Jurkat, Clone E6-1 (cell line): ENCODE measurements at regions not wholly inside any gene's neighbourhood (a gene's known extent, or its start where the extent isn't known, plus 50 kb on each side); places are given as distances from the start of the nearest gene placed in this dataset.

ENCODE experiments used
- DNase-seq: peaks from one replicate; pipeline ENCODE4 v3.0.0-alpha.2; 2011; ENCODE audit warnings: low read depth, low spot score
- H3K4me3 ChIP-seq: 2 replicates; pipeline ENCODE4 v1.5.1; 2011; ENCODE audit warnings: mild to moderate bottlenecking, low read length, control low read depth, moderate library complexity

- DNase-seq = no peak
- no peak overlapping the region for H3K4me3 ChIP-seq
These were observed 183.9 kb upstream of the NCAM1 start for GRCh38 chr11:112777283-112777751.

- no peak overlapping the region for H3K4me3 ChIP-seq
- no peak for DNase-seq
These were observed 182.9 kb upstream of the NCAM1 start for GRCh38 chr11:112778091-112778876.

GRCh38 chr11:112778877-112779266 lies 182.3 kb upstream of the NCAM1 start:
- DNase-seq = no peak
- H3K4me3 ChIP-seq = no peak overlapping the region

GRCh38 chr11:112780351-112781087 lies 180.7 kb upstream of the NCAM1 start:
- no peak overlapping the region for H3K4me3 ChIP-seq
- no peak for DNase-seq

- DNase-seq = no peak
- no peak overlapping the region for H3K4me3 ChIP-seq
These were observed 177.3 kb upstream of the NCAM1 start for GRCh38 chr11:112783945-112784322.

GRCh38 chr11:112784323-112785073 lies 176.7 kb upstream of the NCAM1 start:
- DNase-seq = no peak
- no peak overlapping the region for H3K4me3 ChIP-seq

GRCh38 chr11:112785149-112785548 lies 176.1 kb upstream of the NCAM1 start:
- no peak for DNase-seq
- H3K4me3 ChIP-seq = no peak overlapping the region

- no peak for DNase-seq
These were observed 175.5 kb upstream of the NCAM1 start for GRCh38 chr11:112785719-112786118.

GRCh38 chr11:112786196-112786595 lies 175.0 kb upstream of the NCAM1 start:
- no peak overlapping the region for H3K4me3 ChIP-seq
- DNase-seq = no peak

More at GRCh38 chr11:112785719-112786118, 175.5 kb upstream of the NCAM1 start:
- H3K4me3 ChIP-seq = no peak overlapping the region

- H3K4me3 ChIP-seq = no peak overlapping the region
- no peak for DNase-seq
These were observed 174.2 kb upstream of the NCAM1 start for GRCh38 chr11:112786886-112787530.

GRCh38 chr11:112789481-112789880 lies 171.7 kb upstream of the NCAM1 start:
- no peak for DNase-seq
- no peak overlapping the region for H3K4me3 ChIP-seq

GRCh38 chr11:112790286-112790685 lies 170.9 kb upstream of the NCAM1 start:
- DNase-seq = no peak
- H3K4me3 ChIP-seq = no peak overlapping the region

GRCh38 chr11:112792070-112792469 lies 169.2 kb upstream of the NCAM1 start:
- no peak for DNase-seq
- H3K4me3 ChIP-seq = no peak overlapping the region

- no peak for DNase-seq
- no peak overlapping the region for H3K4me3 ChIP-seq
These were observed 167.8 kb upstream of the NCAM1 start for GRCh38 chr11:112793416-112793815.

- DNase-seq = no peak
- H3K4me3 ChIP-seq = no peak overlapping the region
These were observed 166.8 kb upstream of the NCAM1 start for GRCh38 chr11:112794331-112794846.

GRCh38 chr11:112795142-112795815 lies 165.9 kb upstream of the NCAM1 start:
- DNase-seq = peak; percentile 48
- H3K4me3 ChIP-seq = no peak overlapping the region

GRCh38 chr11:112795911-112796649 lies 165.1 kb upstream of the NCAM1 start:
- no peak overlapping the region for H3K4me3 ChIP-seq
- no peak for DNase-seq

- no peak overlapping the region for H3K4me3 ChIP-seq
- DNase-seq = no peak
These were observed 164.1 kb upstream of the NCAM1 start for GRCh38 chr11:112797092-112797491.
